GM23338 (cell line): ENCODE measurements at regions not wholly inside any gene's neighbourhood (a gene's known extent, or its start where the extent isn't known, plus 50 kb on each side); places are given as distances from the start of the nearest gene placed in this dataset.

Experiments used
- ATAC-seq: fragments of 200-7000 bp; cut with Tn5 transposase; 3 replicates; pipeline ENCODE4 v1.9.1; 2020
- DNase-seq: peaks from one replicate; pipeline ENCODE4 v3.0.0-alpha.2; 2015; ENCODE audit warnings: low spot score
- H2AFZ ChIP-seq: fragments of 200-600 bp; sonication (generic); 2 replicates; pipeline ENCODE4 v1.8.0; 2016; ENCODE audit warnings: antibody characterized with exemption, mild to moderate bottlenecking, moderate library complexity
- H3F3A ChIP-seq: fragments of 200-600 bp; sonication (generic); replicated peaks from 2 replicates; pipeline ENCODE4 v1.8.0; 2017; ENCODE audit warnings: antibody characterized with exemption, mixed run types, low read depth
- H3K27ac ChIP-seq: fragments of 200-600 bp; sonication (generic); 2 replicates; pipeline ENCODE4 v1.6.1; 2016; ENCODE audit warnings: low read depth
- H3K27me3 ChIP-seq: fragments of 200-600 bp; sonication (generic); 2 replicates; pipeline ENCODE4 v1.8.0; 2016; ENCODE audit warnings: mild to moderate bottlenecking, mixed run types, moderate library complexity; ENCODE audit not compliant: insufficient read depth
- H3K36me3 ChIP-seq: fragments of 200-600 bp; sonication (generic); 2 replicates; pipeline ENCODE4 v1.8.0; 2016; ENCODE audit warnings: mild to moderate bottlenecking; ENCODE audit not compliant: insufficient read depth
- H3K4me1 ChIP-seq: fragments of 200-600 bp; sonication (generic); 2 replicates; pipeline ENCODE4 v1.8.0; 2016; ENCODE audit warnings: mild to moderate bottlenecking, moderate library complexity; ENCODE audit not compliant: insufficient read depth
- H3K4me2 ChIP-seq: fragments of 200-600 bp; sonication (generic); 2 replicates; pipeline ENCODE4 v1.7.1; 2017; ENCODE audit warnings: mixed run types
- H3K4me3 ChIP-seq: fragments of 200-600 bp; sonication (generic); 2 replicates; pipeline ENCODE4 v1.6.1; 2016; ENCODE audit warnings: mixed run types
- H3K79me2 ChIP-seq: fragments of 200-600 bp; sonication (generic); replicated peaks from 2 replicates; pipeline ENCODE4 v1.8.0; 2017; ENCODE audit warnings: mild to moderate bottlenecking; ENCODE audit not compliant: insufficient read depth
- H3K9me2 ChIP-seq: fragments of 200-600 bp; sonication (generic); 2 replicates; pipeline ENCODE4 v1.8.0; 2017; ENCODE audit not compliant: insufficient read depth
- H4K20me1 ChIP-seq: fragments of 200-600 bp; sonication (generic); replicated peaks from 2 replicates; pipeline ENCODE4 v1.8.0; 2017; ENCODE audit warnings: mild to moderate bottlenecking; ENCODE audit not compliant: insufficient read depth
- H3K27ac Mint-ChIP-seq: 2 replicates; pipeline ENCODE4 v1.8.0; 2020; ENCODE audit warnings: inconsistent platforms, mild to moderate bottlenecking, moderate library complexity, mixed read lengths
- H3K27me3 Mint-ChIP-seq: 3 replicates; pipeline ENCODE4 v1.8.0; 2022; ENCODE audit warnings: low read depth, mild to moderate bottlenecking, moderate library complexity, mixed read lengths, inconsistent platforms; ENCODE audit not compliant: insufficient read depth, poor library complexity
- H3K36me3 Mint-ChIP-seq: 3 replicates; pipeline ENCODE4 v1.8.0; 2021; ENCODE audit warnings: low read depth, mild to moderate bottlenecking, inconsistent platforms, moderate library complexity, mixed read lengths
- H3K4me1 Mint-ChIP-seq: 3 replicates; pipeline ENCODE4 v1.8.0; 2020; ENCODE audit warnings: mild to moderate bottlenecking, inconsistent platforms, mixed read lengths
- H3K4me3 Mint-ChIP-seq: 3 replicates; pipeline ENCODE4 v1.8.0; 2021; ENCODE audit warnings: moderate library complexity, mild to moderate bottlenecking, inconsistent platforms, mixed read lengths
- H3K9me3 Mint-ChIP-seq: 3 replicates; pipeline ENCODE4 v1.8.0; 2020; ENCODE audit warnings: moderate library complexity, mild to moderate bottlenecking, inconsistent platforms, mixed read lengths
- CREB1 ChIP-seq: fragments of 250-450 bp; sonication (Bioruptor Pico); IDR thresholded peaks from 2 replicates; pipeline ENCODE4 v1.5.0; 2020; ENCODE audit warnings: low read depth, mild to moderate bottlenecking, moderate library complexity
- EZH2 ChIP-seq: fragments of 200-600 bp; sonication (generic); IDR thresholded peaks from one replicate; pipeline ENCODE4 v1.8.0; 2017; ENCODE audit warnings: antibody characterized with exemption, mild to moderate bottlenecking, low read depth; ENCODE audit not compliant: unreplicated experiment
- EZH2phosphoT487 ChIP-seq: fragments of 200-600 bp; sonication (generic); IDR thresholded peaks from one replicate; pipeline ENCODE4 v1.8.1; 2018; ENCODE audit warnings: antibody characterized with exemption; ENCODE audit not compliant: unreplicated experiment
- JUNB ChIP-seq: IDR thresholded peaks from one replicate; pipeline ENCODE4 v1.6.1; 2016; ENCODE audit warnings: antibody characterized with exemption; ENCODE audit not compliant: unreplicated experiment
- NANOG ChIP-seq: IDR thresholded peaks from 2 replicates; pipeline ENCODE4 v1.6.1; 2016; ENCODE audit warnings: antibody characterized with exemption, borderline replicate concordance
- POLR2AphosphoS5 ChIP-seq: IDR thresholded peaks from 2 replicates; pipeline ENCODE4 v1.6.1; 2016; ENCODE audit warnings: antibody characterized with exemption, low read depth
- REST ChIP-seq: IDR thresholded peaks from one replicate; pipeline ENCODE4 v1.6.1; 2018; ENCODE audit warnings: antibody characterized with exemption; ENCODE audit not compliant: unreplicated experiment
- STAT1 ChIP-seq: IDR thresholded peaks from one replicate; pipeline ENCODE4 v1.6.1; 2016; ENCODE audit warnings: antibody characterized with exemption; ENCODE audit not compliant: unreplicated experiment
- ZNF331 ChIP-seq: fragments of 250-450 bp; sonication (Bioruptor Pico); IDR thresholded peaks from 2 replicates; pipeline ENCODE4 v1.5.0; 2020; ENCODE audit warnings: low read depth, mild to moderate bottlenecking, moderate library complexity
- TF ChIP-seq, protein P1 (sequence below), 2 experiments: fragments of 200-600 bp in 1 of 2; sonication (generic) in 1 of 2; conservative IDR thresholded peaks; 2 replicates each; pipeline versions ENCODE4 v1.5.1 to v1.6.1; 2016 to 2017; ENCODE audit warnings: antibody characterized with exemption in 2 of 2, low read depth in 2 of 2, mild to moderate bottlenecking in 2 of 2, moderate library complexity in 1 of 2
- TF ChIP-seq, protein P2 (sequence below): fragments of 250-450 bp; sonication (Bioruptor Pico); IDR thresholded peaks from 2 replicates; pipeline ENCODE4 v1.5.0; 2020; ENCODE audit warnings: mild to moderate bottlenecking, moderate library complexity

- no peaks in the 10 kb centered on the region for H3K27me3 Mint-ChIP-seq
- ATAC-seq: no peak
- peaks cover 3% of the 10 kb centered on the region; the same call in 2 of the 3 replicates for H3K4me1 Mint-ChIP-seq
- Histone ChIP-seq H2AFZ (no peak overlapping the region), H3K4me1 (no peaks in the 10 kb centered on the region), H3K36me3 (no peaks in the 10 kb centered on the region; the same call in 1 of the 2 replicates), H3K27ac (no peak overlapping the region), H3F3A (peaks cover 3% of the 10 kb centered on the region; the same call in 1 of the 2 replicates), H3K79me2 (peaks cover 10% of the 10 kb centered on the region), H3K9me2 (no peaks in the 10 kb centered on the region), H3K4me2 (no peak overlapping the region), H4K20me1 (peaks cover 8% of the 10 kb centered on the region; the same call in 1 of the 2 replicates), H3K4me3 (no peak overlapping the region), H3K27me3 (no peaks in the 10 kb centered on the region)
- no peak for TF ChIP-seq NANOG
- TF ChIP-seq, protein P1, sequence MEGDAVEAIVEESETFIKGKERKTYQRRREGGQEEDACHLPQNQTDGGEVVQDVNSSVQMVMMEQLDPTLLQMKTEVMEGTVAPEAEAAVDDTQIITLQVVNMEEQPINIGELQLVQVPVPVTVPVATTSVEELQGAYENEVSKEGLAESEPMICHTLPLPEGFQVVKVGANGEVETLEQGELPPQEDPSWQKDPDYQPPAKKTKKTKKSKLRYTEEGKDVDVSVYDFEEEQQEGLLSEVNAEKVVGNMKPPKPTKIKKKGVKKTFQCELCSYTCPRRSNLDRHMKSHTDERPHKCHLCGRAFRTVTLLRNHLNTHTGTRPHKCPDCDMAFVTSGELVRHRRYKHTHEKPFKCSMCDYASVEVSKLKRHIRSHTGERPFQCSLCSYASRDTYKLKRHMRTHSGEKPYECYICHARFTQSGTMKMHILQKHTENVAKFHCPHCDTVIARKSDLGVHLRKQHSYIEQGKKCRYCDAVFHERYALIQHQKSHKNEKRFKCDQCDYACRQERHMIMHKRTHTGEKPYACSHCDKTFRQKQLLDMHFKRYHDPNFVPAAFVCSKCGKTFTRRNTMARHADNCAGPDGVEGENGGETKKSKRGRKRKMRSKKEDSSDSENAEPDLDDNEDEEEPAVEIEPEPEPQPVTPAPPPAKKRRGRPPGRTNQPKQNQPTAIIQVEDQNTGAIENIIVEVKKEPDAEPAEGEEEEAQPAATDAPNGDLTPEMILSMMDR (conservative IDR thresholded peaks at IDR 0.05; ENCODE audit: low read depth in 2 of 2): no peak
- no peak for TF ChIP-seq POLR2AphosphoS5
- no peak for TF ChIP-seq CREB1 (CRISPR knock-in tag)
- no peak for TF ChIP-seq EZH2
- TF ChIP-seq REST: no peak
- TF ChIP-seq JUNB: no peak
- TF ChIP-seq, protein P2, sequence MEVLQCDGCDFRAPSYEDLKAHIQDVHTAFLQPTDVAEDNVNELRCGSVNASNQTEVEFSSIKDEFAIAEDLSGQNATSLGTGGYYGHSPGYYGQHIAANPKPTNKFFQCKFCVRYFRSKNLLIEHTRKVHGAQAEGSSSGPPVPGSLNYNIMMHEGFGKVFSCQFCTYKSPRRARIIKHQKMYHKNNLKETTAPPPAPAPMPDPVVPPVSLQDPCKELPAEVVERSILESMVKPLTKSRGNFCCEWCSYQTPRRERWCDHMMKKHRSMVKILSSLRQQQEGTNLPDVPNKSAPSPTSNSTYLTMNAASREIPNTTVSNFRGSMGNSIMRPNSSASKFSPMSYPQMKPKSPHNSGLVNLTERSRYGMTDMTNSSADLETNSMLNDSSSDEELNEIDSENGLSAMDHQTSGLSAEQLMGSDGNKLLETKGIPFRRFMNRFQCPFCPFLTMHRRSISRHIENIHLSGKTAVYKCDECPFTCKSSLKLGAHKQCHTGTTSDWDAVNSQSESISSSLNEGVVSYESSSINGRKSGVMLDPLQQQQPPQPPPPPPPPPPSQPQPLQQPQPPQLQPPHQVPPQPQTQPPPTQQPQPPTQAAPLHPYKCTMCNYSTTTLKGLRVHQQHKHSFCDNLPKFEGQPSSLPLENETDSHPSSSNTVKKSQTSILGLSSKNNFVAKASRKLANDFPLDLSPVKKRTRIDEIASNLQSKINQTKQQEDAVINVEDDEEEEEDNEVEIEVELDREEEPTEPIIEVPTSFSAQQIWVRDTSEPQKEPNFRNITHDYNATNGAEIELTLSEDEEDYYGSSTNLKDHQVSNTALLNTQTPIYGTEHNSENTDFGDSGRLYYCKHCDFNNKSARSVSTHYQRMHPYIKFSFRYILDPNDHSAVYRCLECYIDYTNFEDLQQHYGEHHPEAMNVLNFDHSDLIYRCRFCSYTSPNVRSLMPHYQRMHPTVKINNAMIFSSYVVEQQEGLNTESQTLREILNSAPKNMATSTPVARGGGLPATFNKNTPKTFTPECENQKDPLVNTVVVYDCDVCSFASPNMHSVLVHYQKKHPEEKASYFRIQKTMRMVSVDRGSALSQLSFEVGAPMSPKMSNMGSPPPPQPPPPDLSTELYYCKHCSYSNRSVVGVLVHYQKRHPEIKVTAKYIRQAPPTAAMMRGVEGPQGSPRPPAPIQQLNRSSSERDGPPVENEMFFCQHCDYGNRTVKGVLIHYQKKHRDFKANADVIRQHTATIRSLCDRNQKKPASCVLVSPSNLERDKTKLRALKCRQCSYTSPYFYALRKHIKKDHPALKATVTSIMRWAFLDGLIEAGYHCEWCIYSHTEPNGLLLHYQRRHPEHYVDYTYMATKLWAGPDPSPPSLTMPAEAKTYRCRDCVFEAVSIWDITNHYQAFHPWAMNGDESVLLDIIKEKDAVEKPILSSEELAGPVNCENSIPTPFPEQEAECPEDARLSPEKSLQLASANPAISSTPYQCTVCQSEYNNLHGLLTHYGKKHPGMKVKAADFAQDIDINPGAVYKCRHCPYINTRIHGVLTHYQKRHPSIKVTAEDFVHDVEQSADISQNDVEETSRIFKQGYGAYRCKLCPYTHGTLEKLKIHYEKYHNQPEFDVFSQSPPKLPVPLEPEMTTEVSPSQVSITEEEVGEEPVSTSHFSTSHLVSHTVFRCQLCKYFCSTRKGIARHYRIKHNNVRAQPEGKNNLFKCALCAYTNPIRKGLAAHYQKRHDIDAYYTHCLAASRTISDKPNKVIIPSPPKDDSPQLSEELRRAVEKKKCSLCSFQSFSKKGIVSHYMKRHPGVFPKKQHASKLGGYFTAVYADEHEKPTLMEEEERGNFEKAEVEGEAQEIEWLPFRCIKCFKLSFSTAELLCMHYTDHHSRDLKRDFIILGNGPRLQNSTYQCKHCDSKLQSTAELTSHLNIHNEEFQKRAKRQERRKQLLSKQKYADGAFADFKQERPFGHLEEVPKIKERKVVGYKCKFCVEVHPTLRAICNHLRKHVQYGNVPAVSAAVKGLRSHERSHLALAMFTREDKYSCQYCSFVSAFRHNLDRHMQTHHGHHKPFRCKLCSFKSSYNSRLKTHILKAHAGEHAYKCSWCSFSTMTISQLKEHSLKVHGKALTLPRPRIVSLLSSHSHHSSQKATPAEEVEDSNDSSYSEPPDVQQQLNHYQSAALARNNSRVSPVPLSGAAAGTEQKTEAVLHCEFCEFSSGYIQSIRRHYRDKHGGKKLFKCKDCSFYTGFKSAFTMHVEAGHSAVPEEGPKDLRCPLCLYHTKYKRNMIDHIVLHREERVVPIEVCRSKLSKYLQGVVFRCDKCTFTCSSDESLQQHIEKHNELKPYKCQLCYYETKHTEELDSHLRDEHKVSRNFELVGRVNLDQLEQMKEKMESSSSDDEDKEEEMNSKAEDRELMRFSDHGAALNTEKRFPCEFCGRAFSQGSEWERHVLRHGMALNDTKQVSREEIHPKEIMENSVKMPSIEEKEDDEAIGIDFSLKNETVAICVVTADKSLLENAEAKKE (CRISPR knock-in tag): no peak
- no peak for TF ChIP-seq ZNF331 (CRISPR knock-in tag)
- no peak for TF ChIP-seq EZH2phosphoT487
- TF ChIP-seq STAT1: no peak
- DNase-seq: no peak
- H3K9me3 Mint-ChIP-seq: no peaks in the 10 kb centered on the region
- no peaks in the 10 kb centered on the region for H3K36me3 Mint-ChIP-seq
- no peak overlapping the region for H3K27ac Mint-ChIP-seq
- H3K4me3 Mint-ChIP-seq: no peak overlapping the region
Observed at GRCh38 chr2:120922571-120923332, 187.1 kb downstream of the GLI2 start.
